ENCODE measurements at regions not wholly inside any gene's neighbourhood (a gene's known extent, or its start where the extent isn't known, plus 50 kb on each side); places are given as distances from the start of the nearest gene placed in this dataset.
"Not testable (repeated sequence)": the region's sequence is repeated elsewhere in the genome, so short reads cannot be mapped to it uniquely, and the experiment has no call there.

GRCh38 chr13:21287331-21287907 lies 111.0 kb downstream of the MRPL57 start:
- Mint-ChIP-seq H3K27me3 (ENCODE audit: low read depth, unreplicated experiment) (peaks cover 2% of the 10 kb centered on the region), H3K4me3 (ENCODE audit: unreplicated experiment) (no peak overlapping the region), H3K4me1 (ENCODE audit: low read depth, unreplicated experiment) (no peaks in the 10 kb centered on the region), H3K36me3 (ENCODE audit: low read depth, unreplicated experiment) (no peaks in the 10 kb centered on the region), H3K9me3 (ENCODE audit: unreplicated experiment) (no peaks in the 10 kb centered on the region), H3K27ac (ENCODE audit: unreplicated experiment) (no peak overlapping the region)
- DNase-seq (ENCODE audit: low read depth), result no peak
- Histone ChIP-seq H3K4me3 (ENCODE audit: insufficient read depth, low read depth, low read length) (no peak overlapping the region), H3K4me2 (ENCODE audit: low read length) (no peak overlapping the region), H3K79me2 (ENCODE audit: insufficient read depth, low read length) (no peaks in the 10 kb centered on the region), H4K20me1 (ENCODE audit: insufficient read depth, low read length) (no peaks in the 10 kb centered on the region), H2AFZ (ENCODE audit: low read depth, low read length) (no peak overlapping the region), H3K27me3 (ENCODE audit: insufficient read depth, low read length) (no peaks in the 10 kb centered on the region), H3K9me3 (ENCODE audit: insufficient read depth, low read depth, low read length) (no peaks in the 10 kb centered on the region), H3K9ac (ENCODE audit: low read length) (no peak overlapping the region), H3K36me3 (ENCODE audit: insufficient read depth, low read length) (no peaks in the 10 kb centered on the region), H3K27ac (ENCODE audit: low read depth, low read length) (no peak overlapping the region), H3K4me1 (ENCODE audit: insufficient read depth, low read length) (no peaks in the 10 kb centered on the region)
- FAIRE-seq, result no peak
- no peak for TF ChIP-seq EZH2 (IDR thresholded peaks at IDR 0.05; ENCODE audit: insufficient read depth, low read length)
- TF ChIP-seq CTCF (IDR thresholded peaks at IDR 0.05; ENCODE audit: insufficient read depth, low read depth, low read length), result no peak

- H3K27ac ChIP-seq (ENCODE audit: low read depth, low read length), result no peak overlapping the region
- H3K27ac Mint-ChIP-seq (ENCODE audit: unreplicated experiment), result no peak overlapping the region
- H3K4me3 ChIP-seq (ENCODE audit: insufficient read depth, low read depth, low read length), result no peak overlapping the region
- H3K36me3 Mint-ChIP-seq (ENCODE audit: low read depth, unreplicated experiment), result no peaks in the 10 kb centered on the region
- H3K4me1 ChIP-seq (ENCODE audit: insufficient read depth, low read length), result no peaks in the 10 kb centered on the region
- H3K9me3 ChIP-seq (ENCODE audit: insufficient read depth, low read depth, low read length), result no peaks in the 10 kb centered on the region
- no peak overlapping the region for H3K4me3 Mint-ChIP-seq (ENCODE audit: unreplicated experiment)
- TF ChIP-seq CTCF (IDR thresholded peaks at IDR 0.05; ENCODE audit: insufficient read depth, low read depth, low read length) (no peak), EZH2 (IDR thresholded peaks at IDR 0.05; ENCODE audit: insufficient read depth, low read length) (no peak)
- H4K20me1 ChIP-seq (ENCODE audit: insufficient read depth, low read length), result no peaks in the 10 kb centered on the region
- H3K36me3 ChIP-seq (ENCODE audit: insufficient read depth, low read length), result no peaks in the 10 kb centered on the region
- H2AFZ ChIP-seq (ENCODE audit: low read depth, low read length), result no peak overlapping the region
- no peaks in the 10 kb centered on the region for H3K79me2 ChIP-seq (ENCODE audit: insufficient read depth, low read length)
- no peaks in the 10 kb centered on the region for H3K9me3 Mint-ChIP-seq (ENCODE audit: unreplicated experiment)
- H3K4me2 ChIP-seq (ENCODE audit: low read length), result no peak overlapping the region
- no peak for DNase-seq (ENCODE audit: low read depth)
- no peaks in the 10 kb centered on the region for H3K27me3 ChIP-seq (ENCODE audit: insufficient read depth, low read length)
- no peak for FAIRE-seq
- no peak overlapping the region for H3K9ac ChIP-seq (ENCODE audit: low read length)
- peaks cover 2% of the 10 kb centered on the region for H3K27me3 Mint-ChIP-seq (ENCODE audit: low read depth, unreplicated experiment)
- H3K4me1 Mint-ChIP-seq (ENCODE audit: low read depth, unreplicated experiment), result no peaks in the 10 kb centered on the region
Measured at GRCh38 chr13:21289475-21289874, 113.0 kb downstream of the MRPL57 start.

- not testable (repeated sequence) for H3K27ac ChIP-seq (ENCODE audit: low read depth, low read length); H4K20me1 ChIP-seq (ENCODE audit: insufficient read depth, low read length); H3K36me3 Mint-ChIP-seq (ENCODE audit: low read depth, unreplicated experiment); H3K79me2 ChIP-seq (ENCODE audit: insufficient read depth, low read length); H3K27me3 ChIP-seq (ENCODE audit: insufficient read depth, low read length); DNase-seq (ENCODE audit: low read depth); H3K9me3 ChIP-seq (ENCODE audit: insufficient read depth, low read depth, low read length); H3K4me3 ChIP-seq (ENCODE audit: insufficient read depth, low read depth, low read length); H3K4me1 ChIP-seq (ENCODE audit: insufficient read depth, low read length); H3K9me3 Mint-ChIP-seq (ENCODE audit: unreplicated experiment); H3K27me3 Mint-ChIP-seq (ENCODE audit: low read depth, unreplicated experiment); H3K4me3 Mint-ChIP-seq (ENCODE audit: unreplicated experiment); FAIRE-seq; H3K4me1 Mint-ChIP-seq (ENCODE audit: low read depth, unreplicated experiment); H3K27ac Mint-ChIP-seq (ENCODE audit: unreplicated experiment); H3K9ac ChIP-seq (ENCODE audit: low read length); H3K36me3 ChIP-seq (ENCODE audit: insufficient read depth, low read length); H2AFZ ChIP-seq (ENCODE audit: low read depth, low read length); H3K4me2 ChIP-seq (ENCODE audit: low read length)
Measured at GRCh38 chr13:21290442-21291002, 114.1 kb downstream of the MRPL57 start.
